Heart left ventricle (tissue), 13 donors: ENCODE measurements at regions not wholly inside any gene's neighbourhood (a gene's known extent, or its start where the extent isn't known, plus 50 kb on each side); places are given as distances from the start of the nearest gene placed in this dataset.
A peak's percentile ranks its signal among the peaks of the same experiment; 100 is the strongest.

ENCODE experiments used
- CTCF ChIP-seq, 12 donors: fragments of 200-600 bp; sonication (generic) in 4 of 12; IDR thresholded peaks; one replicate each; pipeline versions ENCODE4 v1.5.0 to v1.8.0; 2018 to 2022; ENCODE audit warnings: antibody characterized with exemption in 12 of 12, mild to moderate bottlenecking in 5 of 12
- POLR2A ChIP-seq, 2 donors: fragments of 450-650 bp; IDR thresholded peaks; one replicate each; pipeline ENCODE4 v1.6.1; 2017; ENCODE audit warnings: antibody characterized with exemption in 2 of 2, mild to moderate bottlenecking in 2 of 2, moderate library complexity in 2 of 2
- donor health status: ischemic (EF 13 %, LVEDD 7.1; RV severe dilation, severe dysfunction).
- donor health status: DM: no; HTN: yes; CAD: no.
- donor health status: DM: no; HTN: no; CAD: no.
- donor health status: ischemic (EF 25% LVEDD 6.9; RV normal size, moderate dysfunction).
- donor health status: ischemic (EF 25% LVEDD 5.7; RV mildly dilated, moderate dysfunction).
- donor health status: ischemic (EF 35%, LVEDD 5.7; RV mildly dilated, moderate dysfunction).
- donor health status: nonischemic (EF 11% LVEDD 7.7; RV severe dilation, severe dysfunction).
- donor health status: DM: yes; HTN: yes; CAD: no.
- donor health status: PGD.
- donor health status: ischemic (EF 29% LVEDD 5.4; RV normal size, mild dysfunction).
- donor health status: nonischemic (EF 23%, LVEDD 6.1; RV moderate dilation, normal function).

GRCh38 chr18:25614168-25614567 lies 262.2 kb upstream of the ZNF521 start:
- TF ChIP-seq CTCF (IDR thresholded peaks at IDR 0.05) (peak in 1 of 12 donors; percentile 9), POLR2A (IDR thresholded peaks at IDR 0.05) (no peak)
